WTC11 (cell line): ENCODE measurements at regions not wholly inside any gene's neighbourhood (a gene's known extent, or its start where the extent isn't known, plus 50 kb on each side); places are given as distances from the start of the nearest gene placed in this dataset.

Source experiments
- ATAC-seq: fragments of 200-7000 bp; cut with Tn5 transposase; 2 replicates; pipeline ENCODE4 v1.10.0; 2021; ENCODE audit warnings: mild to moderate bottlenecking, moderate library complexity
- CTCF ChIA-PET: fragments of 300-600 bp; sonication (Branson Sonifier 250); formaldehyde crosslinking; loops from one replicate; lab custom pipeline; 2021; ENCODE audit warnings: antibody characterized with exemption; lab: Charles Lee
- POLR2A ChIA-PET: fragments of 350-600 bp; sonication (Branson Sonifier 250); formaldehyde crosslinking; loops from one replicate; lab custom pipeline; 2021; ENCODE audit warnings: antibody characterized with exemption; lab: Charles Lee
- DNase-seq: peaks from one replicate; pipeline ENCODE4 v3.0.0; 2021; ENCODE audit warnings: low spot score
- H3K27ac Mint-ChIP-seq: 2 replicates; pipeline ENCODE4 v1.8.0; 2021; ENCODE audit warnings: mixed read lengths
- H3K27me3 Mint-ChIP-seq: 2 replicates; pipeline ENCODE4 v1.8.0; 2021; ENCODE audit warnings: low read depth, mild to moderate bottlenecking, moderate library complexity, mixed read lengths
- H3K36me3 Mint-ChIP-seq: 2 replicates; pipeline ENCODE4 v1.8.0; 2021; ENCODE audit warnings: mixed read lengths
- H3K4me1 Mint-ChIP-seq: 2 replicates; pipeline ENCODE4 v1.8.0; 2022; ENCODE audit warnings: mixed read lengths
- H3K4me3 Mint-ChIP-seq: 2 replicates; pipeline ENCODE4 v1.8.0; 2021; ENCODE audit warnings: mild to moderate bottlenecking, moderate library complexity, mixed read lengths
- H3K9me3 Mint-ChIP-seq: 2 replicates; pipeline ENCODE4 v1.8.0; 2021; ENCODE audit warnings: mixed read lengths
- E2F1 ChIP-seq: sonication (generic); formaldehyde crosslinking; IDR thresholded peaks from 2 replicates; pipeline ENCODE4 v1.8.0; 2022; ENCODE audit warnings: mild to moderate bottlenecking, missing genetic modification reagents
- ELF4 ChIP-seq: sonication (generic); formaldehyde crosslinking; IDR thresholded peaks from 2 replicates; pipeline ENCODE4 v1.8.1; 2022; ENCODE audit warnings: low read depth, mild to moderate bottlenecking, moderate library complexity, missing genetic modification reagents
- FOXJ3 ChIP-seq: sonication (generic); formaldehyde crosslinking; IDR thresholded peaks from 2 replicates; pipeline ENCODE4 v1.9.0; 2021; ENCODE audit warnings: missing genetic modification reagents, mild to moderate bottlenecking, borderline replicate concordance
- PRDM15 ChIP-seq: sonication (generic); formaldehyde crosslinking; IDR thresholded peaks from 2 replicates; pipeline ENCODE4 v1.8.0; 2022; ENCODE audit warnings: missing genetic modification reagents
- USF2 ChIP-seq: sonication (generic); formaldehyde crosslinking; IDR thresholded peaks from 2 replicates; pipeline ENCODE4 v1.8.1; 2023; ENCODE audit warnings: mild to moderate bottlenecking, missing genetic modification reagents, moderate library complexity
- ZBTB21 ChIP-seq: sonication (generic); formaldehyde crosslinking; IDR thresholded peaks from 2 replicates; pipeline ENCODE4 v1.8.1; 2023; ENCODE audit warnings: mild to moderate bottlenecking, missing genetic modification reagents, borderline replicate concordance
- ZNF219 ChIP-seq: sonication (generic); formaldehyde crosslinking; IDR thresholded peaks from 2 replicates; pipeline ENCODE4 v1.8.0; 2023; ENCODE audit warnings: missing genetic modification reagents, mild to moderate bottlenecking, borderline replicate concordance
- ZNF416 ChIP-seq: fragments of 250-450 bp; sonication (Bioruptor Pico); IDR thresholded peaks from 2 replicates; pipeline ENCODE4 v1.9.0; 2021; ENCODE audit warnings: mild to moderate bottlenecking, inconsistent platforms
- TF ChIP-seq, protein P1 (sequence below): sonication (generic); formaldehyde crosslinking; IDR thresholded peaks from 2 replicates; pipeline ENCODE4 v1.8.1; 2022; ENCODE audit warnings: missing genetic modification reagents, borderline replicate concordance
- TF ChIP-seq, protein P2 (sequence below): sonication (generic); formaldehyde crosslinking; conservative IDR thresholded peaks from 2 replicates; pipeline ENCODE4 v1.8.1; 2022; ENCODE audit warnings: mild to moderate bottlenecking, missing genetic modification reagents
- TF ChIP-seq, protein P3 (sequence below): fragments of 250-450 bp; sonication (Bioruptor Pico); IDR thresholded peaks from 2 replicates; pipeline ENCODE4 v1.9.0; 2021; ENCODE audit warnings: moderate library complexity, mild to moderate bottlenecking, inconsistent platforms, borderline replicate concordance
- TF ChIP-seq, protein P4 (sequence below): sonication (generic); formaldehyde crosslinking; IDR thresholded peaks from 2 replicates; pipeline ENCODE4 v1.8.1; 2022; ENCODE audit warnings: low read depth, missing genetic modification reagents, borderline replicate concordance
- TF ChIP-seq, protein P5 (sequence below): sonication (generic); formaldehyde crosslinking; IDR thresholded peaks from 2 replicates; pipeline ENCODE4 v1.8.0; 2022; ENCODE audit warnings: mild to moderate bottlenecking, missing genetic modification reagents
- TF ChIP-seq, protein P6 (sequence below): sonication (generic); formaldehyde crosslinking; IDR thresholded peaks from 2 replicates; pipeline ENCODE4 v1.8.0; 2023; ENCODE audit warnings: mild to moderate bottlenecking, missing genetic modification reagents

GRCh38 chr3:182375916-182376315, 417.4 kb upstream of the ATP11B start:
- H3K27me3 Mint-ChIP-seq, result no peaks in the 10 kb centered on the region
- H3K4me1 Mint-ChIP-seq, result peaks cover 11% of the 10 kb centered on the region
- no peaks in the 10 kb centered on the region; the same call in 1 of the 2 replicates for H3K9me3 Mint-ChIP-seq
- no peaks in the 10 kb centered on the region for H3K36me3 Mint-ChIP-seq
- POLR2A ChIA-PET, result interaction anchor here (0.6 kb wide), 1 partner anchor 600 kb away, joined by 3 read pairs; no protein-coding TSS in a partner anchor
- no peak for DNase-seq
- no peak overlapping the region for H3K27ac Mint-ChIP-seq
- no peak overlapping the region for H3K4me3 Mint-ChIP-seq
- no peak for ATAC-seq
- no peak for TF ChIP-seq ELF4 (CRISPR knock-in tag)
- TF ChIP-seq, protein P1, sequence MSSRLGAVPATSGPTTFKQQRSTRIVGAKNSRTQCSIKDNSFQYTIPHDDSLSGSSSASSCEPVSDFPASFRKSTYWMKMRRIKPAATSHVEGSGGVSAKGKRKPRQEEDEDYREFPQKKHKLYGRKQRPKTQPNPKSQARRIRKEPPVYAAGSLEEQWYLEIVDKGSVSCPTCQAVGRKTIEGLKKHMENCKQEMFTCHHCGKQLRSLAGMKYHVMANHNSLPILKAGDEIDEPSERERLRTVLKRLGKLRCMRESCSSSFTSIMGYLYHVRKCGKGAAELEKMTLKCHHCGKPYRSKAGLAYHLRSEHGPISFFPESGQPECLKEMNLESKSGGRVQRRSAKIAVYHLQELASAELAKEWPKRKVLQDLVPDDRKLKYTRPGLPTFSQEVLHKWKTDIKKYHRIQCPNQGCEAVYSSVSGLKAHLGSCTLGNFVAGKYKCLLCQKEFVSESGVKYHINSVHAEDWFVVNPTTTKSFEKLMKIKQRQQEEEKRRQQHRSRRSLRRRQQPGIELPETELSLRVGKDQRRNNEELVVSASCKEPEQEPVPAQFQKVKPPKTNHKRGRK (CRISPR knock-in tag), result no peak
- TF ChIP-seq, all 79 proteins: peak for 0
- CTCF ChIA-PET, result no interaction called here

DNA sequence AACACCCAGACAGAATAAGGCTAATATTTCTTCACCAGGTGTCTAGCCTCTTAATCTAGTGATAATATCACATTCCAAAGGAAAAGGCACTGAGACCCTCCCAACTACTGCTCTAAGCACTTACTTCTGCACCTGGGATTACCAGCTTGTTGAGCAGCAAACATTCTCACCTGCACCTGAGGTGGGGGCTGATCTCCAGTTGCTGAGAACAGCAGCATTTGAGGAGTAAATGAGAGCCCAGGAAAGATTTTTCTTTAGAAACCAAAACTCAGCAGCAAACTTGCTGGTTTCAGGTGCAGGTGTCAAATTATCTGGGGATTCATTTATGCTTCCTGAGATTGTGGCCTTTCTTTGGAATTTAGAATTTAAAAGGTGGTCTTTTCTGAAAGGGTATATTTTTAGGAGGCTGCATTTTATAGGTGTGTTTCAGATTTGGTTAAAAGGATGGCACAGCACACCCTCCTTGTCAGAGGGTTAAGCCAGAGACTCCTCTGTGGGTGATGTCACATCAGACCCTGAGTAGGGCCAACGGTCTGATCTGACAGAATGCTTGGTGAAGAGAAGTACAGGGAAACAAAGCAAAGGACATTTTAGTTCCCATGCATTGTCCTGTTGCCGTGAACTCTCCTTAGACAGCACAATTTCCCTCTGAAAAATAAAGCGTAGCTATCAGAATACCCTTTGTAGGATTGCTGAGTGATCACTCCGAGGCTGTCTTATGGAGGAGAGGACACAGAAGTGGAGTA, 411.0 kb upstream of the ATP11B start:
- no peak overlapping the region for H3K4me3 Mint-ChIP-seq
- no peaks in the 10 kb centered on the region for H3K36me3 Mint-ChIP-seq
- H3K27ac Mint-ChIP-seq, result peak overlapping the region; percentile 42
- H3K27me3 Mint-ChIP-seq, result peaks cover 28% of the 10 kb centered on the region
- ChIA-PET CTCF (interaction anchor here (0.6 to 1.3 kb wide), 2 partner anchors 10 to 125 kb away, joined by 3 to 4 read pairs; no protein-coding TSS in a partner anchor), POLR2A (no interaction called here)
- H3K9me3 Mint-ChIP-seq, result no peaks in the 10 kb centered on the region
- no peak for DNase-seq
- ATAC-seq, result no peak
- TF ChIP-seq, protein P2, sequence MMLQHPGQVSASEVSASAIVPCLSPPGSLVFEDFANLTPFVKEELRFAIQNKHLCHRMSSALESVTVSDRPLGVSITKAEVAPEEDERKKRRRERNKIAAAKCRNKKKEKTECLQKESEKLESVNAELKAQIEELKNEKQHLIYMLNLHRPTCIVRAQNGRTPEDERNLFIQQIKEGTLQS (CRISPR knock-in tag), result no peak
- TF ChIP-seq USF2 (CRISPR knock-in tag), result no peak
- TF ChIP-seq ZNF219 (CRISPR knock-in tag), result no peak
- TF ChIP-seq, protein P3, sequence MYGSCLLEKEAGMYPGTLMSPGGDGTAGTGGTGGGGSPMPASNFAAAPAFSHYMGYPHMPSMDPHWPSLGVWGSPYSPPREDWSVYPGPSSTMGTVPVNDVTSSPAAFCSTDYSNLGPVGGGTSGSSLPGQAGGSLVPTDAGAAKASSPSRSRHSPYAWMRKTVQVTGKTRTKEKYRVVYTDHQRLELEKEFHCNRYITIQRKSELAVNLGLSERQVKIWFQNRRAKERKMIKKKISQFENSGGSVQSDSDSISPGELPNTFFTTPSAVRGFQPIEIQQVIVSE, result no peak
- no peak for TF ChIP-seq ZNF416 (CRISPR knock-in tag)
- TF ChIP-seq, protein P4, sequence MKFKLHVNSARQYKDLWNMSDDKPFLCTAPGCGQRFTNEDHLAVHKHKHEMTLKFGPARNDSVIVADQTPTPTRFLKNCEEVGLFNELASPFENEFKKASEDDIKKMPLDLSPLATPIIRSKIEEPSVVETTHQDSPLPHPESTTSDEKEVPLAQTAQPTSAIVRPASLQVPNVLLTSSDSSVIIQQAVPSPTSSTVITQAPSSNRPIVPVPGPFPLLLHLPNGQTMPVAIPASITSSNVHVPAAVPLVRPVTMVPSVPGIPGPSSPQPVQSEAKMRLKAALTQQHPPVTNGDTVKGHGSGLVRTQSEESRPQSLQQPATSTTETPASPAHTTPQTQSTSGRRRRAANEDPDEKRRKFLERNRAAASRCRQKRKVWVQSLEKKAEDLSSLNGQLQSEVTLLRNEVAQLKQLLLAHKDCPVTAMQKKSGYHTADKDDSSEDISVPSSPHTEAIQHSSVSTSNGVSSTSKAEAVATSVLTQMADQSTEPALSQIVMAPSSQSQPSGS (CRISPR knock-in tag), result no peak
- TF ChIP-seq ZBTB21 (CRISPR knock-in tag), result no peak
- TF ChIP-seq FOXJ3 (CRISPR knock-in tag), result no peak
- H3K4me1 Mint-ChIP-seq, result peaks cover 35% of the 10 kb centered on the region

DNA sequence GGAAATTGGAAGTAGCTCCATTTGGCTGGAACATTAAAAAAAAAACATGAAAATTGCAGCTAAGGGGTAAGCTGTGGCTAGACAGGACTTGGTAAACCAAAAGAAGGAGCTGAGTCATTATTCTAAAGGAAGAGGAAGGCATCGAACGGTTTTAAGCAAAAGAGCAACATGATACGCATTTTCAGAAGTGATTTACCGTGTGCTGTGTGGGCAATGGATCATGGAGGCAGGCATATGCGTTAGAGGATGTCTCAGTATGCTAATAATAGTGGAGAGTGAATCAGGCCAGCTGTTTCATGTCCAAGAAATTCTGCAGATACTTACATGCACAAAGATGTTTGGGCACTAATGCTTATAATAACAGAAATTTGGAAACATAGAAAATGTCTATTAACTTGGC, 409.1 kb upstream of the ATP11B start:
- Mint-ChIP-seq H3K4me1 (peaks cover 35% of the 10 kb centered on the region), H3K27me3 (peaks cover 29% of the 10 kb centered on the region), H3K9me3 (peaks cover 7% of the 10 kb centered on the region), H3K36me3 (0 out of 2 replicates have a peak, but pooled peaks cover 5% of the 10 kb centered on the region), H3K27ac (no peak overlapping the region), H3K4me3 (no peak overlapping the region)
- DNase-seq, result no peak
- ChIA-PET POLR2A (no interaction called here), CTCF (interaction anchor here (0.7 to 1.0 kb wide), 2 partner anchors 8 to 140 kb away, joined by 3 to 4 read pairs; no protein-coding TSS in a partner anchor)
- ATAC-seq, result no peak
- TF ChIP-seq, protein P5, sequence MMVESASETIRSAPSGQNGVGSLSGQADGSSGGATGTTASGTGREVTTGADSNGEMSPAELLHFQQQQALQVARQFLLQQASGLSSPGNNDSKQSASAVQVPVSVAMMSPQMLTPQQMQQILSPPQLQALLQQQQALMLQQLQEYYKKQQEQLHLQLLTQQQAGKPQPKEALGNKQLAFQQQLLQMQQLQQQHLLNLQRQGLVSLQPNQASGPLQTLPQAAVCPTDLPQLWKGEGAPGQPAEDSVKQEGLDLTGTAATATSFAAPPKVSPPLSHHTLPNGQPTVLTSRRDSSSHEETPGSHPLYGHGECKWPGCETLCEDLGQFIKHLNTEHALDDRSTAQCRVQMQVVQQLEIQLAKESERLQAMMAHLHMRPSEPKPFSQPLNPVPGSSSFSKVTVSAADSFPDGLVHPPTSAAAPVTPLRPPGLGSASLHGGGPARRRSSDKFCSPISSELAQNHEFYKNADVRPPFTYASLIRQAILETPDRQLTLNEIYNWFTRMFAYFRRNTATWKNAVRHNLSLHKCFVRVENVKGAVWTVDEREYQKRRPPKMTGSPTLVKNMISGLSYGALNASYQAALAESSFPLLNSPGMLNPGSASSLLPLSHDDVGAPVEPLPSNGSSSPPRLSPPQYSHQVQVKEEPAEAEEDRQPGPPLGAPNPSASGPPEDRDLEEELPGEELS (CRISPR knock-in tag), result no peak
- TF ChIP-seq E2F1 (CRISPR knock-in tag), result no peak
- TF ChIP-seq, protein P6, sequence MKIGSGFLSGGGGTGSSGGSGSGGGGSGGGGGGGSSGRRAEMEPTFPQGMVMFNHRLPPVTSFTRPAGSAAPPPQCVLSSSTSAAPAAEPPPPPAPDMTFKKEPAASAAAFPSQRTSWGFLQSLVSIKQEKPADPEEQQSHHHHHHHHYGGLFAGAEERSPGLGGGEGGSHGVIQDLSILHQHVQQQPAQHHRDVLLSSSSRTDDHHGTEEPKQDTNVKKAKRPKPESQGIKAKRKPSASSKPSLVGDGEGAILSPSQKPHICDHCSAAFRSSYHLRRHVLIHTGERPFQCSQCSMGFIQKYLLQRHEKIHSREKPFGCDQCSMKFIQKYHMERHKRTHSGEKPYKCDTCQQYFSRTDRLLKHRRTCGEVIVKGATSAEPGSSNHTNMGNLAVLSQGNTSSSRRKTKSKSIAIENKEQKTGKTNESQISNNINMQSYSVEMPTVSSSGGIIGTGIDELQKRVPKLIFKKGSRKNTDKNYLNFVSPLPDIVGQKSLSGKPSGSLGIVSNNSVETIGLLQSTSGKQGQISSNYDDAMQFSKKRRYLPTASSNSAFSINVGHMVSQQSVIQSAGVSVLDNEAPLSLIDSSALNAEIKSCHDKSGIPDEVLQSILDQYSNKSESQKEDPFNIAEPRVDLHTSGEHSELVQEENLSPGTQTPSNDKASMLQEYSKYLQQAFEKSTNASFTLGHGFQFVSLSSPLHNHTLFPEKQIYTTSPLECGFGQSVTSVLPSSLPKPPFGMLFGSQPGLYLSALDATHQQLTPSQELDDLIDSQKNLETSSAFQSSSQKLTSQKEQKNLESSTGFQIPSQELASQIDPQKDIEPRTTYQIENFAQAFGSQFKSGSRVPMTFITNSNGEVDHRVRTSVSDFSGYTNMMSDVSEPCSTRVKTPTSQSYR (CRISPR knock-in tag), result no peak
- no peak for TF ChIP-seq PRDM15
